HFFc6 (cell line): ENCODE measurements at regions not wholly inside any gene's neighbourhood (a gene's known extent, or its start where the extent isn't known, plus 50 kb on each side); places are given as distances from the start of the nearest gene placed in this dataset.

ENCODE experiments used
- DNase-seq: peaks from one replicate; pipeline ENCODE4 v3.0.0-alpha.2; 2018
- H3K27ac Mint-ChIP-seq: 2 replicates; pipeline ENCODE4 v1.8.0; 2020; ENCODE audit warnings: mild to moderate bottlenecking, mixed read lengths
- H3K27me3 Mint-ChIP-seq: 2 replicates; pipeline ENCODE4 v1.8.0; 2021; ENCODE audit warnings: mild to moderate bottlenecking, moderate library complexity, mixed read lengths; ENCODE audit not compliant: insufficient read depth
- H3K36me3 Mint-ChIP-seq: 2 replicates; pipeline ENCODE4 v1.8.0; 2021; ENCODE audit warnings: low read depth, mixed read lengths
- H3K4me1 Mint-ChIP-seq: 2 replicates; pipeline ENCODE4 v1.8.0; 2020; ENCODE audit warnings: low read depth, mixed read lengths
- H3K4me3 Mint-ChIP-seq: 2 replicates; pipeline ENCODE4 v1.8.0; 2020; ENCODE audit warnings: mild to moderate bottlenecking, moderate library complexity, mixed read lengths
- H3K9me3 Mint-ChIP-seq: 2 replicates; pipeline ENCODE4 v1.8.0; 2020; ENCODE audit warnings: mild to moderate bottlenecking, mixed read lengths
- TF ChIP-seq, protein P1 (sequence below): fragments of 200-600 bp; sonication (generic); IDR thresholded peaks from 2 replicates; pipeline ENCODE4 v1.5.0; 2021; ENCODE audit warnings: antibody characterized with exemption, mild to moderate bottlenecking

DNA sequence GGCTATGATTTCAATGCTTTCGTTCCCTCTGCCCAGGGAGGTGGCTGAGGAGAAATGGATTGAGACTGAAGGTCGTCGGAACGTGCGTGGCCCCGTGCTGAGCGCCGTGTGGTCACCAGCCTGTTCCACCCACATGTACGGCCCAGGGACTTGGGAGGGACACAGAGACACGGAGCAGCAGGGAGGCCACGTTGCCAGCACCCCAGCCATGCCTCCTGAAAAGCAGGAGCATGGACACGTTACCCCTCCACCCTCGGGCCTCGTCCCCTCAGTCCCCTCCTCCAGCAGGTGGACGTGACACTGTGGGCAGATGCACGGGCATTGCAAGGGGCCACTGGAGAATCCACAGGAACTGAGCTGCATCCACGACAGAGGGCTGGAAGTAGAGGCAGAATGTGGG is 133.1 kb upstream of the CST7 start:
- no peaks in the 10 kb centered on the region for H3K9me3 Mint-ChIP-seq
- H3K4me1 Mint-ChIP-seq = no peaks in the 10 kb centered on the region
- TF ChIP-seq, protein P1, sequence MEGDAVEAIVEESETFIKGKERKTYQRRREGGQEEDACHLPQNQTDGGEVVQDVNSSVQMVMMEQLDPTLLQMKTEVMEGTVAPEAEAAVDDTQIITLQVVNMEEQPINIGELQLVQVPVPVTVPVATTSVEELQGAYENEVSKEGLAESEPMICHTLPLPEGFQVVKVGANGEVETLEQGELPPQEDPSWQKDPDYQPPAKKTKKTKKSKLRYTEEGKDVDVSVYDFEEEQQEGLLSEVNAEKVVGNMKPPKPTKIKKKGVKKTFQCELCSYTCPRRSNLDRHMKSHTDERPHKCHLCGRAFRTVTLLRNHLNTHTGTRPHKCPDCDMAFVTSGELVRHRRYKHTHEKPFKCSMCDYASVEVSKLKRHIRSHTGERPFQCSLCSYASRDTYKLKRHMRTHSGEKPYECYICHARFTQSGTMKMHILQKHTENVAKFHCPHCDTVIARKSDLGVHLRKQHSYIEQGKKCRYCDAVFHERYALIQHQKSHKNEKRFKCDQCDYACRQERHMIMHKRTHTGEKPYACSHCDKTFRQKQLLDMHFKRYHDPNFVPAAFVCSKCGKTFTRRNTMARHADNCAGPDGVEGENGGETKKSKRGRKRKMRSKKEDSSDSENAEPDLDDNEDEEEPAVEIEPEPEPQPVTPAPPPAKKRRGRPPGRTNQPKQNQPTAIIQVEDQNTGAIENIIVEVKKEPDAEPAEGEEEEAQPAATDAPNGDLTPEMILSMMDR = no peak
- peaks cover 43% of the 10 kb centered on the region for H3K27me3 Mint-ChIP-seq
- no peak for DNase-seq
- no peaks in the 10 kb centered on the region for H3K36me3 Mint-ChIP-seq
- H3K4me3 Mint-ChIP-seq = no peak overlapping the region
- H3K27ac Mint-ChIP-seq = no peak overlapping the region

DNA sequence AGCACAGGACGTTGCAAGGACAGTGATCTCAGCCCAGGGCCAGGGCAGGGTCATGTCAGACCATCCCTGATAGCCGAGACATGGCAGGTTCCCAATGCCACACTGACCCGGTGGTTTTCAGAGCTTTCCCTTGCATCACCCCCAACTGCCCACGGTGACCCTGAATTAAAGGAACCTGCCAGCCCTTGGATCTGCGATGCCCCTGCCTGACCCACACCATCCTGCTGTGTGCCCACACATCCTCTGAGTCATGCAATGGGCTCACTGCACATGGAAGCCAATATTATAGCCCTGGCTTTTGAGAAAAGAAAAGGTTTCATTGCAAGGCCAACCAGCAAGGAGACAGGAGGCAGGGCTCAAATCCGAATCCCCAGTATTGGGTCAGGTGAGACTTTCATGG is 132.6 kb upstream of the CST7 start:
- H3K4me3 Mint-ChIP-seq = no peak overlapping the region
- DNase-seq = no peak
- H3K27me3 Mint-ChIP-seq = peaks cover 48% of the 10 kb centered on the region
- TF ChIP-seq, protein P1 = no peak
- no peaks in the 10 kb centered on the region for H3K36me3 Mint-ChIP-seq
- no peaks in the 10 kb centered on the region for H3K4me1 Mint-ChIP-seq
- no peak overlapping the region for H3K27ac Mint-ChIP-seq
- no peaks in the 10 kb centered on the region for H3K9me3 Mint-ChIP-seq

DNA sequence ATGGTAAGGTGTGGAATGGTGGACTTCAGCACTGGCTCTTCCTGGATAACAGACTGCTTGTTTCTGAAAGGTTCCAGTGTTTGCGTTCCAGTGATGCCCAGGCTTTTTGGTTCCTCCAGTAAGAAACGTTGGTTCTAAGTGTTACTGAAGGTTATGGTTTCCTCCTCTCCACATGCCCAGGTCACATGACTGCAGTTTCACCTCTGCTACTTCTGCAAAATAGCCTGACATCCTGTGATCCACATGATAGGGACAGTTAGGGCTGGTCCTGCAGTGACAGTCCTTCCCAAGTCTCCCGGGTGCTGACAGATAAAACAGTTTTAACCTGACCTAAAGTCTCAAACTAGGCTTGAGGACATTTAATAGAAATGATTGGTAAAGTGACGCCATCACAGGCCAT is 132.2 kb upstream of the CST7 start:
- H3K27ac Mint-ChIP-seq = no peak overlapping the region
- TF ChIP-seq, protein P1 = no peak
- H3K4me1 Mint-ChIP-seq = no peaks in the 10 kb centered on the region
- H3K36me3 Mint-ChIP-seq = no peaks in the 10 kb centered on the region
- peaks cover 53% of the 10 kb centered on the region for H3K27me3 Mint-ChIP-seq
- H3K4me3 Mint-ChIP-seq = no peak overlapping the region
- H3K9me3 Mint-ChIP-seq = no peaks in the 10 kb centered on the region
- DNase-seq = no peak

GRCh38 chr20:24817351-24817750 is 131.7 kb upstream of the CST7 start:
- DNase-seq = no peak
- Mint-ChIP-seq H3K27ac (no peak overlapping the region), H3K27me3 (peaks cover 52% of the 10 kb centered on the region), H3K36me3 (no peaks in the 10 kb centered on the region), H3K9me3 (no peaks in the 10 kb centered on the region), H3K4me1 (no peaks in the 10 kb centered on the region), H3K4me3 (no peak overlapping the region)
- TF ChIP-seq, protein P1 = no peak

DNA sequence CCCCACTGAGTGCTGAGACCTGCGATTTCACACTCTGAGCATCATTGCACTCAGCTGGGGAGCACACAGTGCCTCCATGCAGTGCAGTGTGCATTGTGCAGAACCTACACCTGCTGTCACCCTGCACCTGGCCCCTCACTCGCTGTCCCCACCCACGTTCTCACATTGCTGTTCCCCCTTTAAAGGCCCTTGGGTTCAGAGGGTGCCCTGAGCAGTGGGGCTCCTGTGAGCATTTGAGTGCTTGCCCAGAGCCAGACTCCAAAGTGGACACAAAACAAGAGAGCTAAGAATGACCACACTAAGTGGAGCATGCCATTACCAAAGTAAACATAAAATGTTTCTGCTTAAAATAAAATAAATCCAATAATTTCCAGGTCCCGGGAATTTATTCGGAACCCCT is 131.0 kb upstream of the CST7 start:
- H3K36me3 Mint-ChIP-seq = no peaks in the 10 kb centered on the region
- peaks cover 58% of the 10 kb centered on the region for H3K27me3 Mint-ChIP-seq
- H3K4me3 Mint-ChIP-seq = no peak overlapping the region
- TF ChIP-seq, protein P1 = no peak
- no peak overlapping the region for H3K27ac Mint-ChIP-seq
- DNase-seq = no peak
- H3K4me1 Mint-ChIP-seq = no peaks in the 10 kb centered on the region
- H3K9me3 Mint-ChIP-seq = no peaks in the 10 kb centered on the region

DNA sequence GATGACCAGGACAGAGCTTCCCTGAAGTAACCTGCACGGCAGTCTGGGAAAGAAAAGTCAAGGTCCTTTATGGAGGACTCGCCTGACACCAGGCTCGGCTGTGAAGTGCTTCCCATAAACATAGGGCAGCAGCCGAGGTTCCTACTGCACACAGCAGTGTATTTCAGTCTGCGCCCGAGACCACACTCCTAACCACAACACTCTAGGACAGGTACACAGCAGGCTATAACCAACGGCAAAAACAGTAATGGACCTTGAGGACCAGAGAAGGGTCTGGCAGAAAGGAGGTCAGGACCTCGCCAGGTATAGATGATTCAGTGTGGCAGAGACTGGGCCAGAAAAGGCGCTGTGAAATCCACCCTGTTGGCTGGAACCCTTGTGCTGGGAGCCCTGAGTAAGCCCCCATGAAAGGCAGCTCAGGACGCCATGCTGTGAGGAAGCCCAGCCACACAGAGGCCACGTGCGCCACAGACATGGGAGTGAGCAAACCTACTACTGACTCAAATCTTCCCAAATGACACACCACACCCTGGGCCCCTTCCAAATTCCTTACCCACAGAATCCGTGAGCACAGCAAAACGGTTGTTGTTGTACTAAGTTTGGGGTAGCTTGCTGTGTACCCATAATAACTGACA is 129.6 kb upstream of the CST7 start:
- Mint-ChIP-seq H3K27ac (no peak overlapping the region), H3K4me3 (no peak overlapping the region), H3K36me3 (no peaks in the 10 kb centered on the region), H3K4me1 (no peaks in the 10 kb centered on the region), H3K9me3 (no peaks in the 10 kb centered on the region), H3K27me3 (peaks cover 57% of the 10 kb centered on the region)
- TF ChIP-seq, protein P1 = no peak
- no peak for DNase-seq
